Ishikawa (cell line): ENCODE measurements at regions not wholly inside any gene's neighbourhood (a gene's known extent, or its start where the extent isn't known, plus 50 kb on each side); places are given as distances from the start of the nearest gene placed in this dataset.

Experiments
- CEBPB ChIP-seq: IDR thresholded peaks from 2 replicates; pipeline ENCODE4 v1.6.1; 2012
- CREB1 ChIP-seq: IDR thresholded peaks from 2 replicates; pipeline ENCODE4 v1.6.1; 2012; ENCODE audit warnings: low read depth
- EGR1 ChIP-seq: IDR thresholded peaks from 2 replicates; pipeline ENCODE4 v1.6.1; 2012
- EP300 ChIP-seq: IDR thresholded peaks from 2 replicates; pipeline ENCODE4 v1.6.1; 2012; ENCODE audit warnings: borderline replicate concordance
- FOXM1 ChIP-seq: IDR thresholded peaks from 2 replicates; pipeline ENCODE4 v1.6.1; 2012; ENCODE audit warnings: low read depth, borderline replicate concordance
- NFIC ChIP-seq: IDR thresholded peaks from 2 replicates; pipeline ENCODE4 v1.6.1; 2012
- RAD21 ChIP-seq: IDR thresholded peaks from 2 replicates; pipeline ENCODE4 v1.6.1; 2012; ENCODE audit warnings: low read depth
- TCF12 ChIP-seq: IDR thresholded peaks from 2 replicates; pipeline ENCODE4 v1.6.1; 2012; ENCODE audit warnings: low read depth
- TEAD4 ChIP-seq: IDR thresholded peaks from 2 replicates; pipeline ENCODE4 v1.6.1; 2012
- YY1 ChIP-seq: IDR thresholded peaks from 2 replicates; pipeline ENCODE4 v1.6.1; 2012; ENCODE audit warnings: low read depth
- ZBTB7A ChIP-seq: IDR thresholded peaks from 2 replicates; pipeline ENCODE4 v1.6.1; 2012; ENCODE audit warnings: low read depth
- TF ChIP-seq, protein P1 (sequence below): IDR thresholded peaks from 2 replicates; pipeline ENCODE4 v1.6.1; 2012
- TF ChIP-seq, protein P2 (sequence below): IDR thresholded peaks from 2 replicates; pipeline ENCODE4 v1.6.1; 2012; ENCODE audit warnings: low read depth, mild to moderate bottlenecking
- TF ChIP-seq, protein P3 (sequence below): IDR thresholded peaks from 2 replicates; pipeline ENCODE4 v1.6.1; 2012

DNA sequence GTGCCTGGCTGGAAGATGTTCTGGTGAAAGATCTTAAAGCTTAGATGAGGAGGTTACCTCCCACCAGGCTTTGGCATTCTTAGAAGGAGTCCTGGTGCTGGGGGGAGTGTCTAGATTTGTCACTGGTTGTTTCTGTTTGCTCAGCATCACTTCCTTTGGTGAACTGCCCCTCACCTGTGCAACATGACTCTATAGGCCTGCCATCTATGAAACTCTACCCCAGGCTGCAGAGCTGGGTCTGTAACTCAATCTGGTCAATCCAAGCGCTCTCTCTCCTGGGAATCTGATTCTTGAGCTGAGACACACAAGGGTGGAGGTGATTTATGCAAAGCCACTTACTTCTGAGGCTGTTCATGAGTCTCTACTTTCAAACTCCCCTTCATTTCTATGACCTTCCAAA, 399.4 kb downstream of the NPIPA7 start:
- TF ChIP-seq YY1 (no peak), CEBPB (no peak), TCF12 (no peak), EP300 (no peak), RAD21 (no peak), CREB1 (no peak), EGR1 (no peak), FOXM1 (no peak), ZBTB7A (no peak), TEAD4 (no peak), NFIC (no peak)
- TF ChIP-seq, protein P1, sequence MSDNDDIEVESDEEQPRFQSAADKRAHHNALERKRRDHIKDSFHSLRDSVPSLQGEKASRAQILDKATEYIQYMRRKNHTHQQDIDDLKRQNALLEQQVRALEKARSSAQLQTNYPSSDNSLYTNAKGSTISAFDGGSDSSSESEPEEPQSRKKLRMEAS: no peak
- TF ChIP-seq, protein P2, sequence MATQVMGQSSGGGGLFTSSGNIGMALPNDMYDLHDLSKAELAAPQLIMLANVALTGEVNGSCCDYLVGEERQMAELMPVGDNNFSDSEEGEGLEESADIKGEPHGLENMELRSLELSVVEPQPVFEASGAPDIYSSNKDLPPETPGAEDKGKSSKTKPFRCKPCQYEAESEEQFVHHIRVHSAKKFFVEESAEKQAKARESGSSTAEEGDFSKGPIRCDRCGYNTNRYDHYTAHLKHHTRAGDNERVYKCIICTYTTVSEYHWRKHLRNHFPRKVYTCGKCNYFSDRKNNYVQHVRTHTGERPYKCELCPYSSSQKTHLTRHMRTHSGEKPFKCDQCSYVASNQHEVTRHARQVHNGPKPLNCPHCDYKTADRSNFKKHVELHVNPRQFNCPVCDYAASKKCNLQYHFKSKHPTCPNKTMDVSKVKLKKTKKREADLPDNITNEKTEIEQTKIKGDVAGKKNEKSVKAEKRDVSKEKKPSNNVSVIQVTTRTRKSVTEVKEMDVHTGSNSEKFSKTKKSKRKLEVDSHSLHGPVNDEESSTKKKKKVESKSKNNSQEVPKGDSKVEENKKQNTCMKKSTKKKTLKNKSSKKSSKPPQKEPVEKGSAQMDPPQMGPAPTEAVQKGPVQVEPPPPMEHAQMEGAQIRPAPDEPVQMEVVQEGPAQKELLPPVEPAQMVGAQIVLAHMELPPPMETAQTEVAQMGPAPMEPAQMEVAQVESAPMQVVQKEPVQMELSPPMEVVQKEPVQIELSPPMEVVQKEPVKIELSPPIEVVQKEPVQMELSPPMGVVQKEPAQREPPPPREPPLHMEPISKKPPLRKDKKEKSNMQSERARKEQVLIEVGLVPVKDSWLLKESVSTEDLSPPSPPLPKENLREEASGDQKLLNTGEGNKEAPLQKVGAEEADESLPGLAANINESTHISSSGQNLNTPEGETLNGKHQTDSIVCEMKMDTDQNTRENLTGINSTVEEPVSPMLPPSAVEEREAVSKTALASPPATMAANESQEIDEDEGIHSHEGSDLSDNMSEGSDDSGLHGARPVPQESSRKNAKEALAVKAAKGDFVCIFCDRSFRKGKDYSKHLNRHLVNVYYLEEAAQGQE: no peak
- TF ChIP-seq, protein P3, sequence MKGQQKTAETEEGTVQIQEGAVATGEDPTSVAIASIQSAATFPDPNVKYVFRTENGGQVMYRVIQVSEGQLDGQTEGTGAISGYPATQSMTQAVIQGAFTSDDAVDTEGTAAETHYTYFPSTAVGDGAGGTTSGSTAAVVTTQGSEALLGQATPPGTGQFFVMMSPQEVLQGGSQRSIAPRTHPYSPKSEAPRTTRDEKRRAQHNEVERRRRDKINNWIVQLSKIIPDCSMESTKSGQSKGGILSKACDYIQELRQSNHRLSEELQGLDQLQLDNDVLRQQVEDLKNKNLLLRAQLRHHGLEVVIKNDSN: no peak
